HG02840 (cell line): ENCODE measurements at regions not wholly inside any gene's neighbourhood (a gene's known extent, or its start where the extent isn't known, plus 50 kb on each side); places are given as distances from the start of the nearest gene placed in this dataset.

Experiments
- ATAC-seq: cut with Tn5 transposase; IDR thresholded peaks from one replicate; pipeline ENCODE4 v1.9.1; 2021; ENCODE audit warnings: mild to moderate bottlenecking, moderate library complexity, moderate number of reproducible peaks; ENCODE audit not compliant: unreplicated experiment, low FRiP score

GRCh38 chr2:133666621-133667020 is 98.4 kb upstream of the NCKAP5 start:
- no peak for ATAC-seq

DNA sequence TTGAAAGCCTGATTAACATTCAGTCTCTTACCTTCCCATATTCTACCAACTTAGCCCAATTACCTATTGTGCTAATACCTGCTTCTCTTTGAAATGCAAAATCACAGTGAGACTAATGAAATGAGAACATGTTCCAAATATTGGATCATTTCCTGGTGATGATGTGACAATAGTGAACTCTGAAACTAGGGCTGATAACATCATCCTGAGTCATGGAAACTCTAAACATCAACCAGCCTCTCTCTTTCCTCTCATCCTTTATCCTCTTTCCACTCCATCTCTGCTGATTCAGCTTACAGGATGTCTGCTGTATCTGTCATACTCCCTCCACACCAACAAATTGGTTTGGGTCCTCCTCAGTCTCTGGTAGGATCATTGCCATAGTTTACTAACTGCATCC is 98.8 kb upstream of the NCKAP5 start:
- ATAC-seq, result no peak

GRCh38 chr2:133667968-133668367 is 99.7 kb upstream of the NCKAP5 start:
- ATAC-seq, result no peak

DNA sequence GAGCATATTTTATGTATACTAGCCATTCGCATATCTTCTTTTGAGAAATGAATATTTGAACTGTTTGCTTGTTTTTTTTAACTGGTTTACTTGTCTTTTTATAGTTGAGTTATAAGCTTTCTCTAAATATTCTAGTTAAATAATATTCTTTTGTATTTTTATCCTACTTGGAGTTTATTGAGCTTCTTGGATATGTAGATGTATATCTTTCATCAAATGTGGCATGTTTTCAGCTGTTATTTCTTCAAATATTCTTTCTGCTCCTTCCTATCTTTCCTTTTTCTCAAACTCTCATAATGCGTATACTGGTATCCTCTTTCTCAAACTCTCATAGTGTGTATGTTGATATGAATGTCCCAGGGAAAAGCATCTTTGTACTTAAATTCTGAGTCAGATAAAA is 100.3 kb upstream of the NCKAP5 start:
- no peak for ATAC-seq

- no peak for ATAC-seq
Measured at GRCh38 chr2:133673305-133673905, 105.1 kb upstream of the NCKAP5 start.

DNA sequence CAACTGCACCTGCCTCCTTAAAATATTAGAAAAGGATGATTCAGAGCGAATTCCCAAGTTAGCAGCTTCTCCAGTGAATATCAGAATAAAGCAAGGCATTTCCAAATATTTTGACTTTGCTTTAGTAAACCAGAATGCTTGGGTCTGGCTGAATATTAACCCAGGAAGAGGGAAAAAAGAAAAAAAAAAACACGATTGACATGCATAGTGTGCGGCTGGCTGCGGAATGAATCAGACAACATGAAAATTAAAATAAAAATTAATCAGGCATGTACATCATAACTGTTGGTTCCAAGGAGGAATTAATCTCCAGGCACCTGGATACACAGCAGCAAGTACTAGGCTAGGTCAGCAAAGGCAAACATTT is 105.8 kb upstream of the NCKAP5 start:
- ATAC-seq, result no peak

- no peak for ATAC-seq
Measured at GRCh38 chr2:133674433-133675331, 106.4 kb upstream of the NCKAP5 start.

DNA sequence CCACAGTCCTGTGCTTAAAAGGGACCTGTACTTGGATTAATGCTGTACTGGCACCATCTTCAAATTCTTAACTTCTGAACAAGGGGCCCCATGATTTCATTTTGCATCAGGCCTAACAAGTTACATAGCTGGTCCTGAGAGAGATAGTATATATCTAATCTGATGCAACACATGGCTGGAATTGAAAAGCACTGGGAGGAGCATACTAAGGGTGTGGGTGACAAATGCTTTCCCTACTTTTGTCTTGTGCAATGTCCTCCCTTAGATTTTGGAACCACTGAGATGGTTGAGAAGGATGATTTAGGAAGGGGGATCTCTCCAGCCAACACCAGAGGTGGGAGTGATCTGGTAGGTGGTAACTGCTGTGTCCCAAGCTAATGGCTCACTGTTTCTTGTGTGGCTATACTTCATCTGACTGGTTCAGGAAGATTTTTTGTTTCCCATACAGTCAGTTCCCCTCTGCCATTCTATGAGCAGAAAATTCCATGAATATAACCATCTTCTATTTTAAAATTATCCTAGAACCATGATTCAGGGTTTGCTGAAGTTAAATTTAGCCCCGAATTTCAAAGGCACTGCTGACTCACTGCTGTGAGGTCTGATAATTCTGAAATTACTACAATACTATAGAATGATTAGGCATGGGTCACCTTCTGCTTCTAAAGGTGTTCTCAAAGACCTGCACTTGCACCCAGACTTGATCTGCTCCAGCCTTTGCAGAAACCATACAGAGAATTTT is 108.3 kb upstream of the NCKAP5 start:
- no peak for ATAC-seq

DNA sequence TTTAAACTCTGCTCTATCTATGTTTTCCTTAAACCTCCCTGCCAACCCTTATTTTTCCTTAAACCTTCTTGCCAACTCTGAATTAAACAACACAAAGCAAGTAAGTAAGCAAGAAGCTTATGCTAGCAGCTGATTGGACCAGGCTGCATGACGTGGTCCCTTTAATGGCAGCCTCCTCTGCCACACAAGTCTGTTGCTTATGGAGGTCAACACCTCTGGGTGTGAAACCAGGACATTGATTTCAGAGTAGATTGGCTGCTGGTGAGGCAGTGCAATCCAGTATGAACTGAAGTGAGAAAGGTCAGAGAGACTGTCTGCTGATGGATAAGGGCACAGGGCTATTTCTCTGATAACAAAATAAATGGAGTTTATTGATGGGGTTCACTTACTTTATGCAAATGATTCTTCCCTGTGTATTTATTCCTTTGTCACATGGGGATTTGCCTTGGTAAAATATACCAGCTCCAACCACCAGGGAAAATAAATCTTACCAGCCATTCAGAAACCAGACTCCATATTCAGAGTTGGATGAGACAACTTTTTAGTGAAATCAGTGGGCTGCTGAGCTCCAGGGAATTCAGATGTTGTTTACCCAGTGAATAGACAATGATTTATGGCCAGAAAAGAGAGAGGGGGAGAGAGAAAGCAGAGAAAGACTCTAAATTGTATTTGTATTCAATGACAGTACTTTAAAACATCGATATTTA is 112.2 kb upstream of the NCKAP5 start:
- no peak for ATAC-seq

GRCh38 chr2:133682347-133682746 is 114.1 kb upstream of the NCKAP5 start:
- no peak for ATAC-seq

DNA sequence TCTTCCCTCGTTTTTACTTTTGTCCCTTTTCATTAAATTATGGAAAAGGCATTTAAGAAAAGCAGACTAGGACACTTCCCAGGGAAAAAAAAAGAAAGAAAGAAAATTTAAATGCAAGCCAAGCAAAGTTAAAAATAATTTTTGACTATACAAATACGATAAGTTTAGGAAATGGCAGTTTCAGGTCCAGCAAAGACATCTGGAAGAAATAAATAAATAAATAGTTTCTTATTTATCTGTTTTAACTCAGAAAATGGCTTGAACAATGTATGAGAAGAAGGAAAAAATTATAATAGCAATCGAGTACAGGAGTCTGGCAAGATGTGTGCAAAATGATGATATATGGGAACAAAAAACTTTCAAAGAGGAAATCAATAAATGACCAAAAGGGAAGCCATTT is 114.6 kb upstream of the NCKAP5 start:
- no peak for ATAC-seq

DNA sequence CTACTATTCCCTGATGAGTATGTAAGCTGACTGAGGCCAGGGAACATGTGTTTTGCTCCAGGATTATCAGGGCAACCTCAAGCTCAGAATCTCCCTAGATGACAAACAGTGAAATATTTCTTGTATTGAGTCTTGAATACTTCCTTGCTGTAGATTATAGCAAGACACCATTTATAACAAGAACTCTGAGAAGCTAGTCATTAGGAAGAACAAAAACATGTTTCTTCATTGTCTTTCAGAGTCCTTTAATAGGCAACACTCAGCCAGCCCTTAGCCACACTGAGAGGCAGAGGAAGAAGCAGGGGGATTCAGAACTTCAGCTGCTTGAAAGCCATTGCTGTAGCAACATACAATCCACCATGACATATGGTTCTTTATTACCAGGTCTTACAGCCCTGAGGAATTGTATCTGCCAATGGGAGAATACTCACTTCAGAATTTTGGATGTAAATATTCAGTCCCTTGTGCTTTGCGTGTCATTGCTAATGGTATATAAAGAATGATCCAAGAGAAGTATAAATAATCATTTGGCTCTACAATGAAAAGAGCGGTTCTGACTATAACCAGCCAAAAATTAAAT is 117.5 kb upstream of the NCKAP5 start:
- no peak for ATAC-seq

DNA sequence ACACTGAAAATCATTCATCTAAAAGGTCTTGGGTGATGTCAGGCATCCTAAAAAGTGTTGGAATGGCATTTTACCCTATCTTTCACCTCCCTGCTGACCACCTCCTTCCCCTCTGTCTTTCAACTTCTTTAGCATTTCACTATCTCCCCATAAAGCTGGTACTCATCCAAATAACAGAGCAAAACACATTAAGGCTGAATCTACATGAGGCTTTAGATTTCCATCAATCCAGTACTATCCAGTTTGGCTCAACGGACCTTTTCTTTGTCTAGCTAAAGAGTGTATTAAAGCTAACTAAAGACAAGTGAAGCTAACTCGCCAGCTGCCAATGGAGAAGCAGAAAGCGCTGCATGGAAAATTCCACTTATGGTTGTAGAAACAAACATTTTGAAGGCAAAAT is 122.5 kb upstream of the NCKAP5 start:
- no peak for ATAC-seq

DNA sequence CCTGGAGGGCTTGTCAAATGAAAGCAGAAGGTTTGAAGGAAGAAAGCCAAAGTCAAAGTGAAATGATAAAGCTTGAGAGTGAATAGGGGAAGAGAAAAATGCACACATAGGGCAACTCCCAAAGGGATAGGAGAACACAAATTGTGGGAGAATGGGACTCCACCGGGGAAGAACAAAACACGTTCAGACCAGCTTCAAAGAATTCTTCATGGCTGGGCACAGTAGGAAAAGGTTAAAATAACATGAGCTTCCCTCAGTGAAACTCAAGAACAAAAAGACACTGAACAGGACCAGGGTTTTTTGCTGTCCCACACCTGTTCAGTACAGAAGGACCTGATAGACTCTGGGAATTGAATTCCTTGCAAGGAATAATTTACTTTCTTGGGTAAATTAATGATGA is 123.1 kb upstream of the NCKAP5 start:
- no peak for ATAC-seq

DNA sequence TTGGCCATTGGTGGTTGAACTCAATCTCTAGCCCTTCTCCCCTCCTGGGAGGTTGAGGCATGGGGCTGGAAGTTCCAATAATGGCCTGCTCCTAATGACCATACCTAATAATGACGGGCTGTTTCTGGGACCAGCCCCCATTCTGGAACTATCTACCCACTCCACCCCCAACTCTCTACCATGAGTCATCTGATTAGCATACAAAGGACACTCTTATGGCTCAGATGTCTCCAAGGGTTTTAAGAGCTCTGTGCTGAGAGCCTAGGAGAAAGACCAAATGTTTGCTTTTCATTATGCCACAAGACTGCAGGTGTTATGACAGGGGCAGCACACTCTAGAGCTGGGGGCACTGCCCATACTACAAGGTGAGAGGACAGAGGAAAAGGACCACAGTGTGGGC is 137.0 kb upstream of the NCKAP5 start:
- ATAC-seq, result no peak

DNA sequence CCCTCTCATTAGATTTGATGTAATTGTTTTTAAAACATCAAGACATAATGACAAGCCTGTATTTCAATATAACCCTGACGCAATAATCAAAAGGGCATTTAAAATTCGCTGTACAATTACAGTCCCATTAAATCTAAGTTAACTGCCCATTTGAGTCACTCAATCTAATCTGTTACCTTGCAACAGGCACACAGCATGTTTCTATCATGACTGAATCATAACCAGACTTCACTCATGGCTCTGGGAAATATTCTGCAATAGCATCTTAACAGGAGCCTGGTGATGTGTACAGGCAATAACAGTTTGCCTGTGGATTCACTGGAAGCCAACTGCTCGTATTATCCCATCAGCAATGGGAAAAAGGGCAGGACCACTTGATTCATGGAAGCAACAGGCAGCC is 142.3 kb upstream of the NCKAP5 start:
- ATAC-seq, result no peak

GRCh38 chr2:133711201-133711600 is 142.9 kb upstream of the NCKAP5 start:
- ATAC-seq, result no peak

GRCh38 chr2:133711806-133712205 is 143.5 kb upstream of the NCKAP5 start:
- ATAC-seq, result no peak

- ATAC-seq, result no peak
Measured at GRCh38 chr2:133712369-133712768, 144.1 kb upstream of the NCKAP5 start.

GRCh38 chr2:133713049-133713580 is 144.9 kb upstream of the NCKAP5 start:
- ATAC-seq, result no peak
